ENCODE measurements at regions not wholly inside any gene's neighbourhood (a gene's known extent, or its start where the extent isn't known, plus 50 kb on each side); places are given as distances from the start of the nearest gene placed in this dataset.

- TF ChIP-seq, protein P1, sequence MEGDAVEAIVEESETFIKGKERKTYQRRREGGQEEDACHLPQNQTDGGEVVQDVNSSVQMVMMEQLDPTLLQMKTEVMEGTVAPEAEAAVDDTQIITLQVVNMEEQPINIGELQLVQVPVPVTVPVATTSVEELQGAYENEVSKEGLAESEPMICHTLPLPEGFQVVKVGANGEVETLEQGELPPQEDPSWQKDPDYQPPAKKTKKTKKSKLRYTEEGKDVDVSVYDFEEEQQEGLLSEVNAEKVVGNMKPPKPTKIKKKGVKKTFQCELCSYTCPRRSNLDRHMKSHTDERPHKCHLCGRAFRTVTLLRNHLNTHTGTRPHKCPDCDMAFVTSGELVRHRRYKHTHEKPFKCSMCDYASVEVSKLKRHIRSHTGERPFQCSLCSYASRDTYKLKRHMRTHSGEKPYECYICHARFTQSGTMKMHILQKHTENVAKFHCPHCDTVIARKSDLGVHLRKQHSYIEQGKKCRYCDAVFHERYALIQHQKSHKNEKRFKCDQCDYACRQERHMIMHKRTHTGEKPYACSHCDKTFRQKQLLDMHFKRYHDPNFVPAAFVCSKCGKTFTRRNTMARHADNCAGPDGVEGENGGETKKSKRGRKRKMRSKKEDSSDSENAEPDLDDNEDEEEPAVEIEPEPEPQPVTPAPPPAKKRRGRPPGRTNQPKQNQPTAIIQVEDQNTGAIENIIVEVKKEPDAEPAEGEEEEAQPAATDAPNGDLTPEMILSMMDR (IDR thresholded peaks at IDR 0.05; ENCODE audit: insufficient read depth, low read depth, low read length), result no peak
- TF ChIP-seq EZH2 (IDR thresholded peaks at IDR 0.05; ENCODE audit: insufficient read depth, low read length), result no peak
Observed at GRCh38 chr11:105192115-105192514, 52.5 kb upstream of the CARD18 start.
